ENCODE measurements at regions not wholly inside any gene's neighbourhood (a gene's known extent, or its start where the extent isn't known, plus 50 kb on each side); places are given as distances from the start of the nearest gene placed in this dataset.

DNA sequence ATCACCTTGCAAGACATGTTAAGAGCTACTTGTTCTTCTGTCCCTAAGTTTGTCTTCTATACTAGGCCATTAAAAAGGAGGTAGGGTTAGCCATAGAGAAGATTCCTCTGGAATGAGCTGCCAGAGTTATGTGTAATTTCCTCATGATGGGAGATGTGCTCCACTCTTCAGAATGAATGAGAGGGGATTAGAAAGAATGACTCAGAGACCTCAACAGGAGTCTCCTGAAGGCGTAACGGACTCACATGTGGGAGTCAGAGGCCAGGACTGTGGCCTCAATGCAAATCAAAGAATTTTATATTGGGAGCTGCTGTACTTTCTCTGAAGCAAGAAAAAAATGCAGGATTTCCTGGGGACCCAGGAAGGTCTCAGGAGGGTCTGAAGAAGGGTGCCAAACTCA lies 87.8 kb upstream of the ATXN7L3B start:
- no peak for TF ChIP-seq CTCF (conservative IDR thresholded peaks at IDR 0.05; ENCODE audit: low read depth, low read length)
- no peak for TF ChIP-seq EZH2 (IDR thresholded peaks at IDR 0.05; ENCODE audit: borderline replicate concordance, low read depth, low read length, poor library complexity, severe bottlenecking)

Measured in A673 (cell line).